ENCODE measurements at regions not wholly inside any gene's neighbourhood (a gene's known extent, or its start where the extent isn't known, plus 50 kb on each side); places are given as distances from the start of the nearest gene placed in this dataset.

GRCh38 chr12:3417937-3418462, 73.0 kb upstream of the PRMT8 start:
- TF ChIP-seq CTCF (conservative IDR thresholded peaks at IDR 0.05 in 1 of 2, IDR thresholded peaks at IDR 0.05 in 1 of 2; ENCODE audit: extremely low read depth in 1 of 2, insufficient read depth in 1 of 2, low read depth in 1 of 2, low read length in 2 of 2) (no peak), EZH2 (IDR thresholded peaks at IDR 0.05; ENCODE audit: borderline replicate concordance, low read length) (no peak)

Measured in mammary epithelial cell (primary cell).